ENCODE measurements at regions not wholly inside any gene's neighbourhood (a gene's known extent, or its start where the extent isn't known, plus 50 kb on each side); places are given as distances from the start of the nearest gene placed in this dataset.
"Not testable (repeated sequence)": the region's sequence is repeated elsewhere in the genome, so short reads cannot be mapped to it uniquely, and the experiment has no call there.

DNA sequence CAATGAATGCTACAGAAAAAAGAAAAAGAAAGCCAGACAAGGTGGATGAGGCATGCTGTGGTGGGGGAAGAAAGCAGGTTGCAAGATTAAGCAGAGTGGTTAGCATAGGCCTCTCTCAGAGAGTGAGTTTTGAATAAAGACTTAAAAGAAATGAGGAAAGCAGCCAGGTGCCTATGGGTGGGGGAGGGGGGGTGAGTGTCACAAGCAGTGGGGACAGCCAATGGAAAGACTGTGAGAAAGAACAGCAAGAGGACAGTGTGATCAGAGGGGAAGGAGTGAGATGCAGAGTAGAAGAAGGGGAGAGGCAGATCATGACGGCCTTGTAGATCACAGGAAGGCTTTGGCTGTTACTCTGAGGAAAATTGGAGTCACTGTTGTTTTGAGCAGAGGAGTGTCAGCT, 162.5 kb downstream of the SOX3 start:
- no peak for DNase-seq (ENCODE audit: low read depth in 2 of 2)

DNA sequence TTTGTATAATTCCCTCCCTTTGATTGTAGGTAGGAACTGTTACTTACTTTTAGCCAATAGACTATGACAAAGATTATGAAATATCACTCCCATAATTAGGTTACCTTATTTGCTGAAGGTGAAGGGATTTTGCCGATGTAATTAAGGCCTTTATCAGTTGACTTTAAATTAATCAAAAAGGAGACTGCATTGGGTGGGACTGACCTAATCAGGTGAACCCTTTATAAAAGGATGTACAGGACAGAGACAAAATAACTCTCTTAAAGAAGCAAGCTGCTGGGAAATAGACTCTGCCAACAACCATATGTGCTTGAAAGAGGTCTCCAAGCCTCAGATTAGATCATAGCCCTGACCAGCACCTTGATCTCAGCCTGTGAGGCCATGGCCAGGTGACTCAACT, 167.6 kb downstream of the SOX3 start:
- no peak for DNase-seq (ENCODE audit: low read depth in 2 of 2)

DNA sequence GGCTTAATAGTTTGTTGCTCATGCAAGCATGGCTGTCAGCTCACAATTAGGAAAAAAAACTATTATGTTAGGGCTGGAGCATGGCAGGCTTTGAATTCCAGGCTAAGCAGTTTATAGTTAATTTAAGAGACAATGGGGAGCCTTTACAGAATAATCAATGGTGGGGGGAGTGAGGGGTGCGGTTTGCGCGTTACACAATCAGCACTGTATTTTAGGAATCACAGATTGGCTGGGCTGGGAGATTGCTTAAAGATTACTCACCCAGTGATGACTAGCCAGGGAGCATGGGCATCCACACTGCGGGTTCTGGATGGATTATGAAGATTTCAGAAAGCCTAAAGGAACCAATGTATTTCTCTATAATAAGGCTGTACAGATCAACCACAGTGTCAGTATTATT, 186.6 kb downstream of the SOX3 start:
- DNase-seq (ENCODE audit: low read depth in 2 of 2), result no peak

DNA sequence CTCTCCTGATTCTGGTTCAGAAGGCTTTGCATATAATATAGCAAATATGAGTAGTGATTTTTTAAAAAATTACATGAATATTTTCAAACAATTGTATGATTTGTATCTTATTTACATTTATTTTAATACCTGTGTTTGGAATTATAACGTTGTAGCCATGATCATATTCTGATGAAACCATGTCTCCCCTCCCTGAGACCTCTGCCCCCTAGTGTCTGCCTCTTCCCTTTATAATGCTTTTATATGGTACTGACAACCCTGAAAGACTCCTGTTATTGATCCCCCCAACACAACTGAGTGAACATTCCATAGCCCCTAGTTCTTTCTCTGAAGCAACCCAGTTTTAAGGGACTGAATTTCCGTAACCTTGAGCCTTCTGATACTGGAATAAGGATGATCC, 187.4 kb downstream of the SOX3 start:
- DNase-seq (ENCODE audit: low read depth in 2 of 2), result no peak

DNA sequence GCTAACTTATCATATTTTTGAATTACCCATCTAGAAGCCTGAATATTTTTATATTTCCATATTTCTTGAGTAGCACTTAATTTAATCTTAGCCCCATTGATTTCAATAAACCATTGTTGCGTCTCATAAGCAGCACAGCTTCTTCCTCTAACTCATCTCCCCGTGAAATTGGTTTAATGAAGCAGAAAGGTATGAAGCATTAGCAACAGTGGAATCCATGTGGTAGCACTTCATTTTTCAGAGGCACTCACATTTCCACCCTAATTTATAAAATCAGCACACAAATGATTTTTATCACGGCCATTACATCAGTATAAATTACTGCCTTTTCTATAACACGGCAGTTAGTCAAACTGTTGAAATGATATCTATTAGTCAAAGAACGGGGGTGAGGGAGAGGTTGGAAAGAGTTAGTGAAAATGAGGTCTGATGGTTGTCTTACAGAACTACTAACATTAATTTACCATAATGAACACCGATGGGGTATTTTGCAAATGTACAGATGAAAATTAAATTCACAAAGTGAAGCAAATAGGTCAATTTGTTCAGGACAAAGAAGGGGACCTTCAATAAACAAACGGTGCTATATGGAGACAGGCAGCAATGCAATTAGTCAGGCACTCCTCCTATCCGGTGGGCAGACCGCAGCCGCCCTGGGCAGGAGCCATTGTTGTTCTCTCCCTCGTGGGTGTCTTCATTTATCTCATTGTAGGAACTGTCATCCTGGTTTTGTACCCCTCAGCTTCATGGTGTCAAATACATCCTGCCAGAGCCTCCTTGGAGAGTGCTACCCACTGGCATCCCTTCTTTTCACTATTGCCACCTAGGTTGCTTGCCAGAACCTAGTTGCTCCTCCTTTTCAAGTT, 205.7 kb downstream of the SOX3 start:
- DNase-seq (ENCODE audit: low read depth in 2 of 2), result no peak

DNA sequence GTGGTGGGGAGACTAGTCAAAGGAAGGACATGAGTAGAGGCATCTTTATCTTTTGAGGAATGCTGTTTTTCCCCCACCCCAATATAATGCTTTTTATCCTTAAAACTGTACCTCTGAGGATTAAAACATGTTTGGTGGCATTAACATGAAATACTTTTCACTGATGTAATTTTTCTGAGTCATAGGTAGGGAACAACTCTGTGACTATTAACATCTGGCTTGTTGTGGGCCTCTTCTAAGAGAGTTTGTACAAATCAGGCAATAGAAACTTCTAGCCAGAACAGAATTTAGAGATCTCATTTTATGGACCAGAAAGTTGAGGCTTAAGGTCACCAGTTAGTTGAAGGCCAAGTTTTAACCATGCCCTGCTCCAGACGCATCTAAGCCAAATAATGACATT, 207.6 kb downstream of the SOX3 start:
- no peak for DNase-seq (ENCODE audit: low read depth in 2 of 2)

DNA sequence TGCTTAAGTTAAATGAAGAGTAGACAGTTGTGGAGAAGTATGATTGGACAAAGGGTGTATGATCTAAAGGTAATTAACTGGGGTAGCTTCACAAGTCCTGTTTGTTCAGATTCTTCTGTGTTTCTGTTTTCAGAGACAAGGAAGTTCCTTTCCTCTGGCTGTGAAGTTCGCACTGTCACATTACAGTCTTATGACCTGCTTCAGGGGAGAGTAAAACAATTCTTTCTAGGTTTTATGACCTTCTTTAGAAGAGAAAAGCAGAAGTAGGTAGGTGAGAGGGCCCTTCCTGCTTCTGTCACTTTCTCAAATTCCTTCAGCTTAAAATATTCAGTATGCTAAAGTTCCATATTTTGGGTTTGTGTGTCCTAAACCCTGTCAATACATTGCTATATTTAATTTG, 211.9 kb downstream of the SOX3 start:
- DNase-seq (ENCODE audit: low read depth in 2 of 2), result no peak

DNA sequence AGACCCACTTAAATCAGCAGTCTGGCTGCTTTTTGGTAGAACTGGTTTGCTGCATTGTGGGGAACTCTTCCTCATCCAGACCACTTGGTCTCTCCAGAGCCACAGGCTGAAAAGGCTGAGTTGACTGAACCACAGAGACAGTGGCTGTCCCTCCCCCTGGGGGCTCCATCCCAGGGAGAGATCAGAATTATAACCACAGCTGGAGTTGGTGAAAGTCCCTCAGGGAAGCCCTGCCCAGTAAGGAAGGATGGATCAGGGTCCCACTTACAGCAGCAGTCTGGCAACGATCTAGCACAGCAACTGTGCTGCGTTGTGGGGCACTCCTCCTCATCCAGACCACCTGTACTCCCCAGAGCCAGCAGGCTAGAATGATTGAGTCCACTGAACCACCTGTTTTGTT, 212.7 kb downstream of the SOX3 start:
- DNase-seq (ENCODE audit: low read depth in 2 of 2), result no peak

DNA sequence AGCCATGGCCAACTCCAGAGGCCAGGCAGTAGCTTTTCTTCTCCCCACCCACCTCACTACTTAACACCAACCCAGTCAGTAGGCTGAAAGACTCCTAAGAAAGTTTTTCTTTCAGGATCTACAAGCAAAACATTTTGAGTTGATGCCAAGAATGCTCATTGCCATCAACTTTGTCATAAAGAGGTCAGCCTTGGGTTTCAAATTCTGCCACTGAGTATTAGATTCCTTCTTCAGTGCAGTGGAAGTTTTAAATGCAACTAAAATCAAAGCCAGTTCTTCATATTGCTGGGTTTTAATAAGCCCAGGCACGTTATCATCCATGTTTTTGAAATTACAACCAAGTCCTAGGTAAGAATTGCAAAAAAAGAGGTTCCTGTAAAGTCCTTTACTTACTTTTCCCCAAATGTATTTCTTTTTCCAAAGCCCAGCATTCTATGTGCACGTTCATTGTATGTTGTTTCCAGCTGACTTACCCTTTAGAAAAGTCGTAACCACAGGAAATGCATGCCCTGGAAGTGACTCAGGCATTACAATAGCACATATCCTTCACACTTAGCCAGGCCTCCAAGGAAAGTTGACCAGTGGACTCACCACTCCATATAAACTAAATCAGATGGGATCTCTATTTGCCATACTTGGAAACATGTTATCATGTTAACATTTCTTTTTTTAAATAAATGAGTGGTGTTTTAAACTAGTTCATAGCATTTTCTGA, 229.9 kb downstream of the SOX3 start:
- DNase-seq (ENCODE audit: low read depth in 2 of 2), result no peak

DNA sequence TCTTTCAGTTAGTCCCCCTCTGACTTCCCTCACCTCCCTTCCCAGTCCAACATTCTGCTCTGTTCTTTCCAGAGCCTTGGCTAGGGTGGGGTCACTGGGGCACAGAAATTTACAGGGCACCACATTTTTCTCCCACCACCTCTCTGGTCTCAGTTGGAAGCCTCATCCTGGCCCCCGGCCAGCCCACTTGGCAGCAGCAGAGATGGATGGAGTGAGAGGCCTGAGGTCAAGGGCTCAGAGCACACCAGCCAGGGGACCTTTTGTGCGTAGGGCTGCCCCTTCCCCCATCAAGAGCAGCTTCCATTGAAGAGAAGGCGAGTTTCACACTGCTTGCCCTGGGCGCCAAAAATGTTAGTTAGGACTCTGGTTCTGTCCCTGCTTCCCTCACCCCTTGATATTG, 230.9 kb downstream of the SOX3 start:
- no peak for DNase-seq (ENCODE audit: low read depth in 2 of 2)

DNA sequence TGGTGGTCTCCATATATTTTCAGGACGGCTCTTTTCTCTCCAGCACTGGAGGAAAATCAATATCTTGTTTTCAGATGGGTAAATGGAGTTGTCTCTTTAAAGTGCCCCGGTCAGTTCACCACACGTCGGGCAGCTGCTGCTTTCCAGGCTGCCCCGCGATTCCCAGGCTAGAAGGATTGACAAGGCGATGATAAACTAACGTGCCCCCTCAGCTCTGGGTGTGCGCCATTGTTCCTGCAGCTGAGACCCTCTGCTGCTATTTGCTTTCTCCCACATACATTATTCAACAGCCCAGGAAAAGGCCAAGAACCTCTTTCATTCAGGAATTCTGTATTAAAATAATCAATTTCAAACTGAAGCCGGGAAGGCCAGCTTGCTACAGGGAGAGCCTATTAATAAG, 254.5 kb downstream of the SOX3 start:
- DNase-seq (ENCODE audit: low read depth in 2 of 2), result no peak

DNA sequence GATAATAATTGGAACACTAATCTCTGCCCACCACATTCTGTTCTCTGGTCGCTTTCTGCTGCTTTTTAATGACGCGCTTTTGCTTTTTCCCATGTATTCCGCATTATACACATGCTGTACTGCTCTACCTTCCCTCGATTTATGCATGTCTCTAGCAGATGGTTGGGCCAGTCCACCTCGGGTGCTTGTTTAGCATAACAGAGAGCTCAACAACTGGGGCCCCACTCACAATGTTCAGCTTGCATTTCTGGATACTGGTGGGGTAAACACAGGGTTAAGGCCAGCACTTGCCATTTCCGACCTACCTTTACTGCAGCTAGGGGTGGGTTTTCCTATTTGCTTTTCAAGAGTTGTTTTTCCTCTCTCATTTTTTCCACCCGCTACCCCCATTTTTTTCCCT, 255.8 kb downstream of the SOX3 start:
- DNase-seq (ENCODE audit: low read depth in 2 of 2), result no peak

DNA sequence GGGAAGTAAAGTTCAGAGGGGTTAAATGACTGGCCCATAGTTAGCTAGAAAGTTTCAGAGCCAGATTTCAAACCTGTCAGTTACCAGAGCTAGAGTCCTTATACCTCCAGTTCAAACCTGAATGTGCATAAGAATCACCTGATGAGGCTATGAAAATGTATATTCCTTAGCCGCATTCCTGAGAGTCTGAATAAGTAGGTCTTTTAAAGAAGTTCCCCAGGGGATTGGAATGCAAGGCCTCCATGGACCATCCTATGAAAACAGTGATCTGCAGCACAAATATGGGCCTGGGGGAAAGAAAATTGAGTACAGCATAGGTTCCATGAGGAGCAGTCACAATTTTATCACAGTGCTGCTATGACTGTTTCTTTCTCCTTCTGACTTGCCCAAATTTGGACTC, 263.9 kb upstream of the CXorf66 start:
- DNase-seq (ENCODE audit: low read depth in 2 of 2), result no peak

DNA sequence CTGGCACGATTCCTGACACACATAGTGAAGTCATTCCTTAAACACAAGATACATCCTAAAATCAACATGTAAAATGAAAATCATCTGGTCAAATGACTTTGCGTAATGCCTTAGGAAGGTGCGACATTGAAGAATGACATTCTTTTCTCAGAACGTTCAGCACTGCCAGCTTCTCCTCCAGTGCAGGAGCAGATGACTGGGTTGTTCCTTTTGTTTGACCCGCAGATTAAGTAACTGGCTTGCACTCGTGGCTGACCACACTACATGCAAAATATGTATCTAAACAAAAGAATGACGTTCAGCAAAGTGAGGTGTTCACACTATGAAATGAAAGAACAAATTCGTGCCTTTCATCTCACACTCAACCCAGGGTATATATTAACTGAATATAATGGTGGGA, 260.7 kb upstream of the CXorf66 start:
- not testable (repeated sequence) for DNase-seq (ENCODE audit: low read depth in 2 of 2)

DNA sequence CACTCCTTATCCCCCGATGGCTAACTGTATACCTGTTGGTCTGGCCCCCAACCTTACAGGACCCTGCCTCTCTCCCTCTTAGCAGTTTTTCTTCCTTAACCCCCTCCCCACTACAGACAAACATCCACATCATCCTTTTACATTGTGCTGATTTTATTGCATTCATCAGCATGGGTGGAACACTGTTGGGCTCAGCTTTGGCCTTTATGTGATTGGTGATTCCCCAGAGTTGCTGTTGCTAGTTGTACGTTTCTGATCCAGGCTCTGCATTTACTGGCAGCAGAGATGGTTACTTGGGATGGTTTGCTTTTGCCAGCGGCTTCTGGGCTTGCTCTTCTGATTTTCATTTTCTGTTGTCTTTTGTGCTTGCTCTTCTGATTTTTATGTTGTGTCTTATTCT, 250.6 kb upstream of the CXorf66 start:
- DNase-seq (ENCODE audit: low read depth in 2 of 2), result not testable (repeated sequence)

DNA sequence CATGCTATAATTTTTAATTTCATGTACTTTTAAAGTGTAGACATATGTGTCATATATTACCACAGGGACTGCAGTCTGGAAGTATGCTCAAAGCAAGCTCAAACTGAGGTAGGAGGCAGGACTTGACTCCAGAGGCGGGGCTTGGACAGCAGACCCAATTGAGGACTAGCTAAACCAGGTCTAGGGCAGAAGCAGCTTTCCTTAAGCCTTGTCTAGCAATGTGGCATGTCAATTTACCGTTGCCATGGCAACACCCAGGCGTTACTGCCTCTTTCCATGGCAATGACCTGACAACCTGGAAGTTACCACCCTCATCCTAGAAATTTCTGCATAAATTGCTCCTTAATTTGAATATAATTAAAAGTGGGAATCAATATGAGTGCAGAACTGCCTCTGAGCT, 249.2 kb upstream of the CXorf66 start:
- DNase-seq (ENCODE audit: low read depth in 2 of 2), result not testable (repeated sequence)

DNA sequence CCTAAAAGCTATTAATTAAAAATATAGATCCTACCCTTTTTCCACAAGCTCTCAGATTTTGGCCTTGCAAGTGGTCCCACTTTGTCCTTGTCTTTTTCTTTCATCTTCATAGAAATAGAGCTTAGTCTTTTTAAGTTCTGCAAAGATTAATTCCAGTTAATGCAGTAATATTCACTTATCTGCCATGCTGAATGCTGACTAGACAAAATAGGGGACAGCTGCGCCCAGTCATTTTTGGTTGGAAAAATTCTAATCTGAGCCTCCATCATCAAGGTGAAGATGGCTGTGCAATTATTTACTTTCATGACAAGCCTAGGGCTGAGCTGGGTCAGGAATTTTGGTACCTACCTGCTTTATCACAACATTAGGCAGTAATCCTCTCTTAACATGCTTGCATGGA, 241.3 kb upstream of the CXorf66 start:
- DNase-seq (ENCODE audit: low read depth in 2 of 2), result no peak

DNA sequence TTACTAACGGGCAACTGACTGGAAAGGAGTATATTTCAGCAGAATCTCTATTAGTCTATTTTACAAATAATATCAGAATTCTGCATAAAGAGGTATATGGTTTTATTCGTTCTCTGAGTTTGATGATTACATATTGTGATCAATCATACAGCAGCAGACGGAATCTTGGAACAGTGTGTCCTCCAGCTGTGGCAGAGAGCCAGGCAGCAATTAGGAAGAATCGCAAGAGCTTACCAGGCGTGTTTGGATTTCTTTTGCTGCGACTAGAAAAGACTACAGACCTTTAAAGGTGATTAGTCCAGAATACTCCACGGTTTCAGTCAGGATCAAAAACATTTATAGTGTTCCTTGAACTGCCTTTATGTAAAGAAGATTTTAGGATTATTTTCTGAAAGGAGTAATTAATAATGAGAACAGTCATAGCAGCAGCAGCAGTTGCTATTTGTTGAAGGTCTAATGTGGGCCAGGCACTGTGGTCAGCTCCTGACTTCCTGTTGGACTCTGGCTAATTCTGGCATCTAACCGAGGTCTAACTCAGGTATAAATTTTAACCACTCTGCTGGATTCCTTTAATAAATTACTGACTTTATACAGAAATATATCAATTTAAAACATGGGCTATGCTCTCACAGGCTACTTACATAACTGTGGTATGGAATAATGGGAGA, 225.3 kb upstream of the CXorf66 start:
- DNase-seq (ENCODE audit: low read depth in 2 of 2), result no peak

DNA sequence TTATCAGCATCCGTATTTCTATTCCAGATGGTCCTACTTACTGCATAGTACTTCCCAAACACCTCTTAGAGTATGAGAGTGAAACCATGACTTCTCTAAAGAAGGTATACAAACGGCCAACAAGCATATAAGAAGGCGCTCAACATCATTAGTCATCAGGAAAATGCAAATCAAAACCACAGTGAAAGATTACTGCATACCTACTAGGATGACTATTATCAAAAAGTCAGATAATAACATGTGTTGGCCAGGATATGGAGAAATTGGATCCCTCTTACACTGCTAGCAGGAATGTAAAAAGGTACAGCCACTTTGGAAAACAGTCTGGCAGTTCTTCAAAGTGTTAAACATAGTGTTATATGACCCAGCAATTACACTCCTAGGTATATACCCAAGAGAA, 215.3 kb upstream of the CXorf66 start:
- DNase-seq (ENCODE audit: low read depth in 2 of 2), result no peak

DNA sequence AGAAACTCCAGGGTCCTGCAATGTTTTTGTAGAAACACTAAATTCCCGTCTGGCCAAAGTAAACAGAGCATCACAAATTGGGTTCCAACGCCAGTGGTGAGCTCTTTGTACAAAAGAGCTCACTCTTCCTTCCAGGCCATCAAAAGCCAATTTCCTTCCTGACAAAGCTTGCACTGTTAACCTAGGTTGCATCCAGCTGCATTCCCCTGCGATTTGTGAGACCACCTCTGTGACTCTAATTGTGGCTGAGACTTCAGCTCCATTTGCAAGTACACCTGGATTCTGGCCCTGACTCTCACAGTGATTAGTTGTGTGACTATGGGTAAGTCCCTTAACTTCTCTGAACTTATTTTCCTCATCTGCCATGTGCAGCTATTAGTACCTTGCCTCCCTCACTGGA, 212.5 kb upstream of the CXorf66 start:
- DNase-seq (ENCODE audit: low read depth in 2 of 2), result no peak

DNA sequence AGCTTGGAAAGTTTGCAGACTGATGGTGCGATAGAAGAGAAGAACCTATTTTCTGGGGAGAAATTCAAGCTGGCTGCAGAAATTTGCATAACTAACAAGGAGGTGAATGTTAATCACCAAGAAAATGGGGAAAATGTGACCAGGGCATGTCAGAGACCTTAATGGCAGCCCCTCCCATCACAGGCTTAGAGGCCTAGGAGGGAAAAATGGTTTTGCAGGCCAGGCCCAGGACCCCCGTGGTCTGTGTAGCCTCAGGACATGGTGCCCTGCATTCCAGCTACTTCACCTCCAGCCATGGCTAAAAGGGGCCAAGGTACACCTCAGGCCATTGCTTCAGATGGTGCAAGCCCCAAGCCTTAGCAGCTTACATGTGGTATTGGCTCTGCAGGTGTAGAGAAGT, 207.1 kb upstream of the CXorf66 start:
- DNase-seq (ENCODE audit: low read depth in 2 of 2), result no peak

DNA sequence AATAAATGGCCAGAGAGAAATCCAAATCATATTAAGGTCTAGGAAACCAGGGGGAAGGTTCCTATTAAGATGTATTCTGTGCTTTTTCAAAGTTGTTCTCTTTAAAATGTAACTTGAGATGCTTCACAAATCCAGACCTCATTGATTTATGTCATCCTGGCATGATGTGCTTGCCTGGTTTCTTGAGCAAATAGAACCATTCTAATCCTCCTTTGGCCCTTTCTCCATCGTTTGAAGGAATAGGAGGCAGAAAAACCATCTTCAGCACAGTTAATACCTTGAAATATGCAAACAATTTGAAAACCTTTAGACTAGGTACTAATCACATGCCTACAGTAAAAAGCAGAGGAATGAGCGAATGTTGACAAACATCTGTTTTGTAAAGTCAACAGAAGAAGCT, 202.2 kb upstream of the CXorf66 start:
- DNase-seq (ENCODE audit: low read depth in 2 of 2), result no peak

DNA sequence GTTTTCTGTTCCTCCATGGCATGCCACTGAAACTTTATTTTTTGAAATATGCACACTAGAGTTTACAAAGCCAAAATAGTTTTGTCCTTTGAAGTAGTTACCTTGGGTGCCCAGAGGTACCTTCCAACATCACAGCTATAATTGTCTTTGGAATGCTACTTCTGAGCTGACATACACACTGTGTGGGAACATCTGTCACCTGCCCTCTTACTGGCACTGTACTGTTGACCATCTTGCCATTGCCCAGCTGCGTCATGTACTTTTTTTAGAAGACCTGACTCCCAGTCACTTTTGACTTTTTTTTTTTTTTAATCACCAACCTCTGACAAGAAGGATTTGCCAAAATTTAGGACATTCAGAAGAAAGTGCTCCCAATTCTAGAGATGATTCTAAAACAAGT, 200.5 kb upstream of the CXorf66 start:
- DNase-seq (ENCODE audit: low read depth in 2 of 2), result no peak
